Natural killer cell treated with Interleukin-12 subunit alpha and Interleukin-12 subunit beta and Interleukin-15 and Interleukin-18, amount 100 ng/mL, for 72 hours (primary cell): ENCODE measurements at regions not wholly inside any gene's neighbourhood (a gene's known extent, or its start where the extent isn't known, plus 50 kb on each side); places are given as distances from the start of the nearest gene placed in this dataset.
"Not testable (repeated sequence)": the region's sequence is repeated elsewhere in the genome, so short reads cannot be mapped to it uniquely, and the experiment has no call there.

Experiments used
- ATAC-seq, 2 donors: fragments of 150-1000 bp; cut with Tn5 transposase in 1 of 2; sonication (Bioruptor Pico), chemical (Tn5 transposase) in 1 of 2; 2 replicates each; pipeline ENCODE4 v1.10.0; 2021
- DNase-seq: peaks from one replicate; pipeline ENCODE4 v3.0.0; 2022; ENCODE audit warnings: low spot score
- H3K27ac Mint-ChIP-seq, 2 donors: 1 replicate in 1 of 2; 2 replicates in 1 of 2; pipeline ENCODE4 v1.8.0; 2022; ENCODE audit warnings: mixed read lengths in 2 of 2, mild to moderate bottlenecking in 1 of 2, moderate library complexity in 1 of 2
- H3K27me3 Mint-ChIP-seq, 2 donors: 1 replicate in 1 of 2; 2 replicates in 1 of 2; pipeline ENCODE4 v1.8.0; 2022; ENCODE audit warnings: mixed read lengths in 2 of 2
- H3K36me3 Mint-ChIP-seq: one replicate; pipeline ENCODE4 v1.8.0; 2022; ENCODE audit warnings: mixed read lengths
- H3K4me1 Mint-ChIP-seq, 2 donors: 1 replicate in 1 of 2; 2 replicates in 1 of 2; pipeline ENCODE4 v1.8.0; 2022; ENCODE audit warnings: low read depth in 2 of 2, mixed read lengths in 2 of 2, mild to moderate bottlenecking in 1 of 2
- H3K4me3 Mint-ChIP-seq: one replicate; pipeline ENCODE4 v1.8.0; 2022; ENCODE audit warnings: mixed read lengths
- H3K9me3 Mint-ChIP-seq: 2 replicates; pipeline ENCODE4 v1.8.0; 2022; ENCODE audit warnings: mixed read lengths

GRCh38 chr19:30854661-30855060 is 482.5 kb downstream of the ZNF536 start:
- ATAC-seq = no peak
- H3K4me3 Mint-ChIP-seq = no peak overlapping the region

GRCh38 chr19:30854207-30854606 is 482.0 kb downstream of the ZNF536 start:
- Mint-ChIP-seq H3K9me3 (no peaks in the 10 kb centered on the region), H3K36me3 (no peaks in the 10 kb centered on the region)

More at GRCh38 chr19:30854661-30855060, 482.5 kb downstream of the ZNF536 start:
- Mint-ChIP-seq H3K27me3 (peaks cover 0 to 2% of the 10 kb centered on the region in 2 donors), H3K36me3 (no peaks in the 10 kb centered on the region), H3K27ac (no peak overlapping the region), H3K9me3 (no peaks in the 10 kb centered on the region), H3K4me1 (no peaks in the 10 kb centered on the region)
- DNase-seq = no peak

GRCh38 chr19:30853036-30853435 is 480.9 kb downstream of the ZNF536 start:
- H3K4me3 Mint-ChIP-seq = no peak overlapping the region
- ATAC-seq = no peak
- no peaks in the 10 kb centered on the region for H3K9me3 Mint-ChIP-seq
- no peak overlapping the region for H3K27ac Mint-ChIP-seq
- no peaks in the 10 kb centered on the region for H3K36me3 Mint-ChIP-seq
- H3K4me1 Mint-ChIP-seq = no peaks in the 10 kb centered on the region
- DNase-seq = no peak
- H3K27me3 Mint-ChIP-seq = peaks cover 2 to 6% of the 10 kb centered on the region in 2 donors

More at GRCh38 chr19:30854207-30854606, 482.0 kb downstream of the ZNF536 start:
- peaks cover 0 to 2% of the 10 kb centered on the region in 2 donors for H3K27me3 Mint-ChIP-seq
- no peak overlapping the region for H3K4me3 Mint-ChIP-seq
- ATAC-seq = no peak
- no peak for DNase-seq
- H3K4me1 Mint-ChIP-seq = no peaks in the 10 kb centered on the region
- H3K27ac Mint-ChIP-seq = no peak overlapping the region

- H3K9me3 Mint-ChIP-seq = no peaks in the 10 kb centered on the region
Measured at GRCh38 chr19:30852168-30852567, 480.0 kb downstream of the ZNF536 start.

GRCh38 chr19:30851646-30852045 is 479.5 kb downstream of the ZNF536 start:
- no peaks in the 10 kb centered on the region for H3K4me1 Mint-ChIP-seq
- H3K36me3 Mint-ChIP-seq = no peaks in the 10 kb centered on the region
- H3K4me3 Mint-ChIP-seq = no peak overlapping the region
- ATAC-seq (no peak), DNase-seq (no peak)
- H3K27me3 Mint-ChIP-seq = peaks cover 6 to 7% of the 10 kb centered on the region in 2 donors
- no peak overlapping the region for H3K27ac Mint-ChIP-seq
- H3K9me3 Mint-ChIP-seq = no peaks in the 10 kb centered on the region

More at GRCh38 chr19:30852168-30852567, 480.0 kb downstream of the ZNF536 start:
- no peak for DNase-seq
- H3K36me3 Mint-ChIP-seq = no peaks in the 10 kb centered on the region
- H3K27me3 Mint-ChIP-seq = peaks cover 2 to 6% of the 10 kb centered on the region in 2 donors
- ATAC-seq = no peak
- H3K4me1 Mint-ChIP-seq = no peaks in the 10 kb centered on the region
- no peak overlapping the region for H3K27ac Mint-ChIP-seq
- no peak overlapping the region for H3K4me3 Mint-ChIP-seq

- DNase-seq (no peak), ATAC-seq (no peak)
- Mint-ChIP-seq H3K4me1 (no peaks in the 10 kb centered on the region), H3K9me3 (no peaks in the 10 kb centered on the region), H3K36me3 (no peaks in the 10 kb centered on the region), H3K27me3 (peaks cover 6 to 7% of the 10 kb centered on the region in 2 donors), H3K4me3 (no peak overlapping the region), H3K27ac (no peak overlapping the region)
Measured at GRCh38 chr19:30848636-30849425, 476.6 kb downstream of the ZNF536 start.

GRCh38 chr19:30846102-30846501 is 473.9 kb downstream of the ZNF536 start:
- DNase-seq (no peak), ATAC-seq (no peak)
- Mint-ChIP-seq H3K27me3 (peaks cover 5 to 6% of the 10 kb centered on the region in 2 donors), H3K4me3 (no peak overlapping the region), H3K4me1 (no peaks in the 10 kb centered on the region), H3K27ac (no peak overlapping the region), H3K36me3 (no peaks in the 10 kb centered on the region), H3K9me3 (no peaks in the 10 kb centered on the region)

- Mint-ChIP-seq H3K9me3 (no peaks in the 10 kb centered on the region), H3K4me1 (no peaks in the 10 kb centered on the region), H3K27ac (no peak overlapping the region), H3K4me3 (no peak overlapping the region), H3K36me3 (no peaks in the 10 kb centered on the region), H3K27me3 (peaks cover 7% of the 10 kb centered on the region in 2 donors)
- DNase-seq = no peak
- ATAC-seq = no peak
Measured at GRCh38 chr19:30842926-30843325, 470.7 kb downstream of the ZNF536 start.

- ATAC-seq (no peak), DNase-seq (no peak)
- Mint-ChIP-seq H3K36me3 (no peaks in the 10 kb centered on the region), H3K9me3 (no peaks in the 10 kb centered on the region), H3K4me3 (no peak overlapping the region), H3K27ac (no peak overlapping the region), H3K4me1 (no peaks in the 10 kb centered on the region), H3K27me3 (peaks cover 8 to 11% of the 10 kb centered on the region in 2 donors)
Measured at GRCh38 chr19:30841934-30842333, 469.8 kb downstream of the ZNF536 start.

- Mint-ChIP-seq H3K36me3 (no peaks in the 10 kb centered on the region), H3K9me3 (no peaks in the 10 kb centered on the region), H3K27me3 (peaks cover 9 to 10% of the 10 kb centered on the region in 2 donors), H3K4me3 (no peak overlapping the region), H3K27ac (no peak overlapping the region), H3K4me1 (no peaks in the 10 kb centered on the region)
- no peak for DNase-seq
- ATAC-seq = no peak
Measured at GRCh38 chr19:30830875-30831274, 458.7 kb downstream of the ZNF536 start.

- H3K9me3 Mint-ChIP-seq, ATAC-seq, H3K27ac Mint-ChIP-seq, H3K4me3 Mint-ChIP-seq, H3K4me1 Mint-ChIP-seq, DNase-seq, H3K36me3 Mint-ChIP-seq: not testable (repeated sequence)
- H3K27me3 Mint-ChIP-seq = peaks cover 5 to 25% of the 10 kb centered on the region in 2 donors
Measured at GRCh38 chr19:30825505-30825904, 453.3 kb downstream of the ZNF536 start.

- Mint-ChIP-seq H3K36me3 (no peaks in the 10 kb centered on the region), H3K9me3 (no peaks in the 10 kb centered on the region), H3K27ac (no peak overlapping the region), H3K4me3 (no peak overlapping the region), H3K27me3 (peaks cover 5 to 28% of the 10 kb centered on the region in 2 donors), H3K4me1 (no peaks in the 10 kb centered on the region)
- ATAC-seq (no peak), DNase-seq (no peak)
Measured at GRCh38 chr19:30824809-30825208, 452.6 kb downstream of the ZNF536 start.

- Mint-ChIP-seq H3K27me3 (peaks cover 19 to 57% of the 10 kb centered on the region in 2 donors), H3K36me3 (no peaks in the 10 kb centered on the region), H3K9me3 (peaks cover 3% of the 10 kb centered on the region), H3K4me1 (no peaks in the 10 kb centered on the region), H3K4me3 (no peak overlapping the region), H3K27ac (no peak overlapping the region)
- ATAC-seq (no peak), DNase-seq (no peak)
Measured at GRCh38 chr19:30817965-30818567, 445.9 kb downstream of the ZNF536 start.

- H3K4me3 Mint-ChIP-seq = no peak overlapping the region
- H3K27ac Mint-ChIP-seq = no peak overlapping the region
- ATAC-seq (no peak), DNase-seq (no peak)
- no peaks in the 10 kb centered on the region for H3K36me3 Mint-ChIP-seq
- peaks cover 3% of the 10 kb centered on the region for H3K9me3 Mint-ChIP-seq
- H3K27me3 Mint-ChIP-seq = peaks cover 19 to 57% of the 10 kb centered on the region in 2 donors
- no peaks in the 10 kb centered on the region for H3K4me1 Mint-ChIP-seq
Measured at GRCh38 chr19:30817197-30817596, 445.0 kb downstream of the ZNF536 start.
